Neural cell (in vitro differentiated cells): ENCODE measurements at regions not wholly inside any gene's neighbourhood (a gene's known extent, or its start where the extent isn't known, plus 50 kb on each side); places are given as distances from the start of the nearest gene placed in this dataset.

Source experiments
- H2AFZ ChIP-seq: fragments of 200-600, 300-800 bp; sonication (generic), shearing (Covaris generic); 2 replicates; pipeline ENCODE4 v1.6.0; 2014; ENCODE audit warnings: low read depth, mild to moderate bottlenecking, antibody characterized with exemption, low read length, moderate library complexity
- H3F3A ChIP-seq: fragments of 200-600 bp; shearing (Covaris generic); 2 replicates; pipeline ENCODE4 v1.6.1; 2016; ENCODE audit warnings: mild to moderate bottlenecking, moderate library complexity, mixed read lengths, antibody characterized with exemption, low read length; ENCODE audit not compliant: insufficient read depth, poor library complexity, severe bottlenecking
- H3K27ac ChIP-seq: fragments of 200-600, 300-800 bp; sonication (generic), shearing (Covaris generic); 2 replicates; pipeline ENCODE4 v1.5.1; 2014; ENCODE audit warnings: mild to moderate bottlenecking, low read length, moderate library complexity
- H3K27me3 ChIP-seq: fragments of 300-800, 200-600 bp; sonication (generic), shearing (Covaris generic); 2 replicates; pipeline ENCODE4 v1.6.0; 2014; ENCODE audit warnings: mild to moderate bottlenecking, low read depth, low read length, moderate library complexity; ENCODE audit not compliant: insufficient read depth
- H3K36me3 ChIP-seq: fragments of 300-800, 200-600 bp; sonication (generic), shearing (Covaris generic); 2 replicates; pipeline ENCODE4 v1.5.1; 2014; ENCODE audit warnings: mild to moderate bottlenecking, antibody characterized with exemption, low read length, moderate library complexity; ENCODE audit not compliant: insufficient read depth
- H3K4me2 ChIP-seq: fragments of 300-800, 200-600 bp; sonication (generic), shearing (Covaris generic); 2 replicates; pipeline ENCODE4 v1.6.0; 2014; ENCODE audit warnings: mild to moderate bottlenecking, low read length
- H3K4me3 ChIP-seq: fragments of 300-800, 200-600 bp; sonication (generic), shearing (Covaris generic); 2 replicates; pipeline ENCODE4 v1.5.1; 2014; ENCODE audit warnings: mild to moderate bottlenecking, low read length, moderate library complexity
- H3K79me2 ChIP-seq: fragments of 200-600 bp; shearing (Covaris generic); replicated peaks from 2 replicates; pipeline ENCODE4 v1.6.0; 2014; ENCODE audit warnings: mild to moderate bottlenecking, low read length, moderate library complexity; ENCODE audit not compliant: insufficient read depth
- H3K9ac ChIP-seq: fragments of 300-800, 200-600 bp; sonication (generic), shearing (Covaris generic); 2 replicates; pipeline ENCODE4 v1.6.1; 2016; ENCODE audit warnings: mild to moderate bottlenecking, low read length, mixed read lengths
- H3K9me2 ChIP-seq: fragments of 200-600 bp; shearing (Covaris generic); 2 replicates; pipeline ENCODE4 v1.6.1; 2016; ENCODE audit warnings: mild to moderate bottlenecking, low read length, mixed read lengths; ENCODE audit not compliant: insufficient read depth
- H3K9me3 ChIP-seq: fragments of 200-600, 300-800 bp; sonication (generic), shearing (Covaris generic); 2 replicates; pipeline ENCODE4 v1.6.1; 2016; ENCODE audit warnings: mild to moderate bottlenecking, mixed run types, low read length, moderate library complexity, mixed read lengths
- H4K20me1 ChIP-seq: fragments of 200-600 bp; shearing (Covaris generic); 2 replicates; pipeline ENCODE4 v1.6.1; 2016; ENCODE audit warnings: mild to moderate bottlenecking, mixed run types; ENCODE audit not compliant: insufficient read depth
- CTCF ChIP-seq: fragments of 450-650 bp; IDR thresholded peaks from 2 replicates; pipeline ENCODE4 v1.5.1; 2014; ENCODE audit warnings: antibody characterized with exemption, mild to moderate bottlenecking, moderate library complexity; ENCODE audit not compliant: poor library complexity, severe bottlenecking
- EP300 ChIP-seq: fragments of 450-650 bp; conservative IDR thresholded peaks from 2 replicates; pipeline ENCODE4 v1.6.1; 2014; ENCODE audit warnings: antibody characterized with exemption, mild to moderate bottlenecking, moderate library complexity; ENCODE audit not compliant: poor library complexity, severe bottlenecking
- EZH2 ChIP-seq: fragments of 200-600, 300-800 bp; shearing (Covaris generic), sonication (generic); IDR thresholded peaks from 2 replicates; pipeline ENCODE4 v1.6.1; 2014; ENCODE audit warnings: antibody characterized with exemption, low read length, borderline replicate concordance, mild to moderate bottlenecking; ENCODE audit not compliant: insufficient read depth, poor library complexity, severe bottlenecking
- MXI1 ChIP-seq: fragments of 450-650 bp; conservative IDR thresholded peaks from 2 replicates; pipeline ENCODE4 v1.6.1; 2014; ENCODE audit warnings: antibody characterized with exemption, mild to moderate bottlenecking; ENCODE audit not compliant: poor library complexity, severe bottlenecking
- POLR2AphosphoS5 ChIP-seq: IDR thresholded peaks from 2 replicates; pipeline ENCODE4 v1.6.1; 2012
- RAD21 ChIP-seq: fragments of 450-650 bp; conservative IDR thresholded peaks from 2 replicates; pipeline ENCODE4 v1.6.1; 2014; ENCODE audit warnings: antibody characterized with exemption, mild to moderate bottlenecking, moderate library complexity
- REST ChIP-seq: IDR thresholded peaks from 2 replicates; pipeline ENCODE4 v1.6.1; 2012; ENCODE audit warnings: borderline replicate concordance
- SMC3 ChIP-seq: fragments of 450-650 bp; conservative IDR thresholded peaks from 2 replicates; pipeline ENCODE4 v1.6.1; 2014; ENCODE audit warnings: antibody characterized with exemption, mild to moderate bottlenecking, moderate library complexity; ENCODE audit not compliant: poor library complexity
- TAF1 ChIP-seq: IDR thresholded peaks from 2 replicates; pipeline ENCODE4 v1.6.1; 2012; ENCODE audit warnings: low read depth

GRCh38 chr6:113115196-113115595 lies 741.9 kb upstream of the MARCKS start:
- Histone ChIP-seq H3K27ac (no peak overlapping the region), H3K9me2 (no peaks in the 10 kb centered on the region), H3K9me3 (no peaks in the 10 kb centered on the region), H3K79me2 (no peaks in the 10 kb centered on the region), H3K4me3 (no peak overlapping the region), H2AFZ (no peak overlapping the region), H3K9ac (no peak overlapping the region), H3K4me2 (no peak overlapping the region), H3K27me3 (no peaks in the 10 kb centered on the region), H3F3A (no peaks in the 10 kb centered on the region), H3K36me3 (no peaks in the 10 kb centered on the region), H4K20me1 (no peaks in the 10 kb centered on the region)
- no peak for TF ChIP-seq RAD21
- no peak for TF ChIP-seq MXI1
- no peak for TF ChIP-seq SMC3
- no peak for TF ChIP-seq TAF1
- no peak for TF ChIP-seq EZH2
- no peak for TF ChIP-seq EP300
- TF ChIP-seq POLR2AphosphoS5: no peak
- TF ChIP-seq CTCF: no peak
- no peak for TF ChIP-seq REST

- Histone ChIP-seq H3K4me2 (no peak overlapping the region), H4K20me1 (no peaks in the 10 kb centered on the region), H3F3A (no peaks in the 10 kb centered on the region), H3K27ac (no peak overlapping the region), H3K9ac (no peak overlapping the region), H3K9me2 (no peaks in the 10 kb centered on the region), H3K9me3 (no peaks in the 10 kb centered on the region), H3K79me2 (no peaks in the 10 kb centered on the region), H3K36me3 (no peaks in the 10 kb centered on the region), H2AFZ (no peak overlapping the region), H3K4me3 (no peak overlapping the region), H3K27me3 (no peaks in the 10 kb centered on the region)
- TF ChIP-seq REST: no peak
- no peak for TF ChIP-seq CTCF
- TF ChIP-seq EP300: no peak
- TF ChIP-seq SMC3: no peak
- TF ChIP-seq EZH2: no peak
- no peak for TF ChIP-seq POLR2AphosphoS5
- TF ChIP-seq RAD21: no peak
- TF ChIP-seq TAF1: no peak
- TF ChIP-seq MXI1: no peak
These were observed 736.9 kb upstream of the MARCKS start for GRCh38 chr6:113120224-113120581.
